SK-N-SH (cell line): ENCODE measurements at regions not wholly inside any gene's neighbourhood (a gene's known extent, or its start where the extent isn't known, plus 50 kb on each side); places are given as distances from the start of the nearest gene placed in this dataset.

ENCODE experiments used
- CTCF ChIA-PET: fragments of 300-600, 350-600 bp; formaldehyde crosslinking; extraction: SDS; loops from one replicate; lab custom pipeline; 2021; lab: Yijun Ruan, JAX
- POLR2A ChIA-PET: fragments of 350-600 bp; sonication (Branson Sonifier 250); formaldehyde crosslinking; extraction: SDS; loops from one replicate; lab custom pipeline; 2020; ENCODE audit warnings: antibody characterized with exemption, inconsistent platforms; lab: Yijun Ruan, JAX
- DNase-seq: peaks from one replicate; pipeline ENCODE4 v3.0.0; 2012
- H2AFZ ChIP-seq: fragments of 200-600 bp; sonication (generic); 2 replicates; pipeline ENCODE4 v1.8.1; 2016; ENCODE audit warnings: antibody characterized with exemption, mild to moderate bottlenecking, low read depth
- H3F3A ChIP-seq: fragments of 200-600 bp; sonication (generic); replicated peaks from 2 replicates; pipeline ENCODE3; 2016; ENCODE audit warnings: antibody characterized with exemption, mild to moderate bottlenecking; ENCODE audit not compliant: insufficient read depth
- H3K27ac ChIP-seq, 2 experiments: fragments of 200-500 bp in 1 of 2; fragments of 200-600 bp in 1 of 2; sonication (Bioruptor generic) in 1 of 2; sonication (generic), shearing (Covaris generic) in 1 of 2; 2 replicates each; pipeline versions ENCODE4 v1.5.1 to v1.6.1; 2014 to 2016; ENCODE audit warnings: low read depth in 2 of 2, inconsistent platforms in 1 of 2, low read length in 1 of 2, mild to moderate bottlenecking in 1 of 2, mixed read lengths in 1 of 2
- H3K27me3 ChIP-seq: fragments of 200-600 bp; sonication (generic), shearing (Covaris generic); 2 replicates; pipeline ENCODE4 v1.6.1; 2016; ENCODE audit warnings: mixed run types; ENCODE audit not compliant: insufficient read depth
- H3K36me3 ChIP-seq, 2 experiments: fragments of 200-500 bp in 1 of 2; fragments of 200-600 bp in 1 of 2; sonication (Bioruptor generic) in 1 of 2; sonication (generic) in 1 of 2; replicated peaks in 1 of 2; 2 replicates each; pipeline versions ENCODE3 to v1.5.1; 2014 to 2016; ENCODE audit warnings: low read length in 1 of 2, mild to moderate bottlenecking in 1 of 2; ENCODE audit not compliant: insufficient read depth in 2 of 2, control insufficient read depth in 1 of 2
- H3K4me1 ChIP-seq, 2 experiments: fragments of 200-500 bp in 1 of 2; fragments of 200-600 bp in 1 of 2; sonication (Bioruptor generic) in 1 of 2; sonication (generic), shearing (Covaris generic) in 1 of 2; 2 replicates each; pipeline versions ENCODE4 v1.5.1 to v1.6.1; 2014 to 2016; ENCODE audit warnings: low read depth in 1 of 2, low read length in 1 of 2, mixed run types in 1 of 2; ENCODE audit not compliant: insufficient read depth in 2 of 2, control insufficient read depth in 1 of 2
- H3K4me2 ChIP-seq: fragments of 200-600 bp; sonication (generic), shearing (Covaris generic); 2 replicates; pipeline ENCODE4 v1.6.1; 2017; ENCODE audit warnings: mixed run types
- H3K4me3 ChIP-seq, 2 experiments: fragments of 200-500 bp in 1 of 2; fragments of 200-600 bp in 1 of 2; sonication (Bioruptor generic) in 1 of 2; sonication (generic), shearing (Covaris generic) in 1 of 2; 2 replicates each; pipeline versions ENCODE4 v1.5.1 to v1.8.1; 2014 to 2016; ENCODE audit warnings: low read depth in 2 of 2, inconsistent platforms in 1 of 2, low read length in 1 of 2, mild to moderate bottlenecking in 1 of 2, mixed read lengths in 1 of 2, moderate library complexity in 1 of 2
- H3K79me2 ChIP-seq: fragments of 200-600 bp; sonication (generic); 2 replicates; pipeline ENCODE4 v1.8.1; 2017; ENCODE audit warnings: mild to moderate bottlenecking; ENCODE audit not compliant: insufficient read depth
- H3K9ac ChIP-seq: fragments of 200-600 bp; sonication (generic); 2 replicates; pipeline ENCODE4 v1.6.1; 2017; ENCODE audit warnings: mixed run types
- H3K9me2 ChIP-seq: fragments of 200-600 bp; sonication (generic); 2 replicates; pipeline ENCODE4 v1.6.1; 2017; ENCODE audit warnings: mixed run types
- H3K9me3 ChIP-seq: fragments of 200-600 bp; sonication (generic); 2 replicates; pipeline ENCODE4 v1.6.1; 2017; ENCODE audit warnings: mixed run types, mild to moderate bottlenecking, moderate library complexity
- H4K20me1 ChIP-seq: fragments of 200-600 bp; sonication (generic); 2 replicates; pipeline ENCODE4 v1.6.1; 2017; ENCODE audit warnings: mild to moderate bottlenecking, mixed run types; ENCODE audit not compliant: insufficient read depth
- CHD2 ChIP-seq: fragments of 150-350 bp; IDR thresholded peaks from 2 replicates; pipeline ENCODE4 v1.6.1; 2018; ENCODE audit warnings: low read length; ENCODE audit not compliant: partially characterized antibody
- ELF1 ChIP-seq: IDR thresholded peaks from 2 replicates; pipeline ENCODE4 v1.4.0; 2012
- EP300 ChIP-seq, 2 experiments: IDR thresholded peaks; 2 replicates each; pipeline versions ENCODE4 v1.4.0 to v1.6.1; 2012; ENCODE audit warnings: borderline replicate concordance in 1 of 2, low read depth in 1 of 2, low read length in 1 of 2
- EZH2phosphoT487 ChIP-seq: fragments of 200-600 bp; sonication (generic); IDR thresholded peaks from 2 replicates; pipeline ENCODE4 v1.6.1; 2017; ENCODE audit warnings: low read depth, mixed run types, mild to moderate bottlenecking, antibody characterized with exemption, moderate library complexity, borderline replicate concordance
- FOXJ3 ChIP-seq: sonication (generic); formaldehyde crosslinking; IDR thresholded peaks from 2 replicates; pipeline ENCODE4 v1.5.1; 2020; ENCODE audit warnings: mild to moderate bottlenecking, missing genetic modification reagents
- FOXM1 ChIP-seq: IDR thresholded peaks from 2 replicates; pipeline ENCODE4 v1.4.0; 2012; ENCODE audit warnings: low read depth, mild to moderate bottlenecking
- GABPA ChIP-seq: IDR thresholded peaks from 2 replicates; pipeline ENCODE4 v1.4.0; 2012; ENCODE audit warnings: low read depth, mild to moderate bottlenecking
- GATA2 ChIP-seq: sonication (generic); formaldehyde crosslinking; IDR thresholded peaks from 2 replicates; pipeline ENCODE4 v1.5.0; 2020; ENCODE audit warnings: mild to moderate bottlenecking, missing genetic modification reagents
- JUND ChIP-seq: IDR thresholded peaks from 2 replicates; pipeline ENCODE4 v1.4.0; 2012
- MAX ChIP-seq: IDR thresholded peaks from 2 replicates; pipeline ENCODE4 v1.4.0; 2012; ENCODE audit warnings: low read depth
- MEF2A ChIP-seq: IDR thresholded peaks from 2 replicates; pipeline ENCODE4 v1.4.0; 2012; ENCODE audit warnings: low read depth, borderline replicate concordance
- NFIC ChIP-seq: IDR thresholded peaks from 2 replicates; pipeline ENCODE4 v1.4.0; 2012; ENCODE audit warnings: borderline replicate concordance
- RFX5 ChIP-seq: IDR thresholded peaks from 2 replicates; pipeline ENCODE4 v1.6.1; 2012; ENCODE audit warnings: mild to moderate bottlenecking, improper control_type of control experiment, low read length
- TAF1 ChIP-seq: IDR thresholded peaks from 2 replicates; pipeline ENCODE4 v1.6.1; 2012; ENCODE audit warnings: low read depth, mild to moderate bottlenecking, low read length, moderate library complexity, borderline replicate concordance
- TCF12 ChIP-seq: IDR thresholded peaks from 2 replicates; pipeline ENCODE4 v1.4.0; 2012
- ZBTB33 ChIP-seq: IDR thresholded peaks from 2 replicates; pipeline ENCODE4 v1.4.0; 2012; ENCODE audit warnings: low read depth, borderline replicate concordance
- WGBS: methylation state at CpG from one replicate; pipeline ENCODE4 v1.1.6; 2017; ENCODE audit warnings: low lambda C conversion rate; 5-methylcytosine and 5-hydroxymethylcytosine counted together
- TF ChIP-seq, protein P1 (sequence below): fragments of 200-600 bp; sonication (generic); IDR thresholded peaks from 2 replicates; pipeline ENCODE4 v1.6.1; 2017; ENCODE audit warnings: antibody characterized with exemption, mild to moderate bottlenecking, moderate library complexity
- TF ChIP-seq, protein P2 (sequence below): fragments of 150-350 bp; IDR thresholded peaks from 2 replicates; pipeline ENCODE4 v1.6.1; 2016; ENCODE audit warnings: mild to moderate bottlenecking, low read depth, low read length

DNA sequence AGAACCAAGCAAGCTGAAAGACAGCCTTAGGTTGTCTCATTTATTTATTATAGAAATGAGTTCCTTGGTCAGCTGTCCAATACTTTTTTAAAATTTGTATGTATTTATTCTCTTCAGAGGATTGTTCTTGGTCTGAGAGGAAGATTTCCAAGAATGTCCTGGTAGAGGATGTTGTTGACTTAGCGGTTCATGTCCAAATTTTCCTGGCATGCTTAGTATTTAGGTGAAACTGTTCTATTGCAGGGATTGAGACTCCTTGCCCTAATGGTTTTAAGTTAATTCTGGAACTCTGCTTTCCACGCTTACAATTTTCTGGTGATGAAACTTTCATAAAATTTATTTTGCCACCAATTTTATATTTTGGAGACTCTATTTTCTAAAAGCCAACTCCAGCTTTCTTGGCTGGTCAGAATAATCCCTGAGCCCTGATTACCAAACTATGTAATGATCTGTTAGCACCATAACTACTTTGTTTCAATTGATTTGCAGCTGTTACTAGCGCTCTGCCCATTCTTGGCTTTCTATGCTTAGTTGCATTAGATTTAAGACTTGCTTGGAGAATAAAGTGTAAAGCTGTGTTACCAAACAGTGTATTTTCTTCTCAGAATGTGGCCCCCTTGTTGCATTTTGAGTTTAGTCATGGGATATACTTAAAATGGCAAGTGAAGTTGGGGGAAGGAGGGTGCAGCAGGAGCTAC is 1868.8 kb upstream of the CELF4 start (continued):
- TF ChIP-seq CHD2 = no peak

DNA sequence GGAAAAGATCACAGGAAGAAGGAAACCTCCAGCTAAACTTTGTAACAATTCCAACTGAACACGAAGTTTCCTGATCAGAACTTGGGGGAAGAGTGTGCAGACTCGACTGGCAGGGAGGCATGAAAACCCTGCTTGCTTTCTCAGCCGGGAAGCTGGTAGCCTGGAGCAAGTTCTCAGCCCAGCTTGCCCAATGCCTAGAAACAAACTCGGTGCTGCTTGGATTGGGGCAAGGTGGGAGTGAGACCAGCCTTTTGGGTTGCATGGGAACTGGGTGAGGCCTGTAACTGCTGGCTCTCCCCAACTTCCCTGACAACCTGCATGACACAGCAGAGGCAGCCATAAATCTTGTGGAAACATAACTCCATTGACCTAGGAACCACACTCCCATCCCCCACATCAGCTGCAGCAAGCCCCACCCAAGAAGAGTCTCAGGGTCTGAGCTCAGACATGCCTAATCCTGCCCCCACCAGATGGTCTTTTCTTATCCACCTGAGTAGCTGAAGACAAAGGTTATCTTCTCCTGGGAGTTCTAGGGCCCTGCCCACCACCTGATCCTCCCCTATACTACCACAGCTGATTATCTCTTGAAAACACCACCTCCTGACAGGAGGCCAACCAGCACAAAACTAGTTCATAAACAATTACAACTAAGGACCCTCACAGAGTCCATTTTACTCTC is 1859.7 kb upstream of the CELF4 start:
- Histone ChIP-seq H3F3A (no peaks in the 10 kb centered on the region), H3K4me2 (no peak overlapping the region), H3K9me2 (no peaks in the 10 kb centered on the region), H3K9ac (no peak overlapping the region), H3K9me3 (no peaks in the 10 kb centered on the region), H2AFZ (no peak overlapping the region), H3K27me3 (no peaks in the 10 kb centered on the region), H3K4me1 (no peaks in the 10 kb centered on the region), H3K4me3 (no peak overlapping the region), H4K20me1 (no peaks in the 10 kb centered on the region), H3K79me2 (no peaks in the 10 kb centered on the region), H3K36me3 (no peaks in the 10 kb centered on the region), H3K27ac (no peak overlapping the region)
- ChIA-PET CTCF (no interaction called here), POLR2A (no interaction called here)
- TF ChIP-seq ELF1 (no peak), TCF12 (no peak), MAX (no peak), GATA2 (CRISPR knock-in tag) (no peak), FOXJ3 (CRISPR knock-in tag) (no peak), EZH2phosphoT487 (no peak), RFX5 (no peak), TAF1 (no peak), NFIC (no peak), FOXM1 (no peak), CHD2 (no peak), JUND (no peak), ZBTB33 (no peak), GABPA (no peak), MEF2A (no peak), EP300 (IDR thresholded peaks at IDR 0.05; ENCODE audit: borderline replicate concordance in 1 of 2, low read depth in 1 of 2, low read length in 1 of 2) (no peak)
- TF ChIP-seq, protein P1, sequence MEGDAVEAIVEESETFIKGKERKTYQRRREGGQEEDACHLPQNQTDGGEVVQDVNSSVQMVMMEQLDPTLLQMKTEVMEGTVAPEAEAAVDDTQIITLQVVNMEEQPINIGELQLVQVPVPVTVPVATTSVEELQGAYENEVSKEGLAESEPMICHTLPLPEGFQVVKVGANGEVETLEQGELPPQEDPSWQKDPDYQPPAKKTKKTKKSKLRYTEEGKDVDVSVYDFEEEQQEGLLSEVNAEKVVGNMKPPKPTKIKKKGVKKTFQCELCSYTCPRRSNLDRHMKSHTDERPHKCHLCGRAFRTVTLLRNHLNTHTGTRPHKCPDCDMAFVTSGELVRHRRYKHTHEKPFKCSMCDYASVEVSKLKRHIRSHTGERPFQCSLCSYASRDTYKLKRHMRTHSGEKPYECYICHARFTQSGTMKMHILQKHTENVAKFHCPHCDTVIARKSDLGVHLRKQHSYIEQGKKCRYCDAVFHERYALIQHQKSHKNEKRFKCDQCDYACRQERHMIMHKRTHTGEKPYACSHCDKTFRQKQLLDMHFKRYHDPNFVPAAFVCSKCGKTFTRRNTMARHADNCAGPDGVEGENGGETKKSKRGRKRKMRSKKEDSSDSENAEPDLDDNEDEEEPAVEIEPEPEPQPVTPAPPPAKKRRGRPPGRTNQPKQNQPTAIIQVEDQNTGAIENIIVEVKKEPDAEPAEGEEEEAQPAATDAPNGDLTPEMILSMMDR = no peak
- TF ChIP-seq, protein P2, sequence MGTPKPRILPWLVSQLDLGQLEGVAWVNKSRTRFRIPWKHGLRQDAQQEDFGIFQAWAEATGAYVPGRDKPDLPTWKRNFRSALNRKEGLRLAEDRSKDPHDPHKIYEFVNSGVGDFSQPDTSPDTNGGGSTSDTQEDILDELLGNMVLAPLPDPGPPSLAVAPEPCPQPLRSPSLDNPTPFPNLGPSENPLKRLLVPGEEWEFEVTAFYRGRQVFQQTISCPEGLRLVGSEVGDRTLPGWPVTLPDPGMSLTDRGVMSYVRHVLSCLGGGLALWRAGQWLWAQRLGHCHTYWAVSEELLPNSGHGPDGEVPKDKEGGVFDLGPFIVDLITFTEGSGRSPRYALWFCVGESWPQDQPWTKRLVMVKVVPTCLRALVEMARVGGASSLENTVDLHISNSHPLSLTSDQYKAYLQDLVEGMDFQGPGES = no peak
- DNase-seq = no peak
- WGBS = 24% methylated on average over 3 of the region's 4 CpGs
